Fibroblast of skin of back (primary cell): ENCODE measurements at regions not wholly inside any gene's neighbourhood (a gene's known extent, or its start where the extent isn't known, plus 50 kb on each side); places are given as distances from the start of the nearest gene placed in this dataset.
"Not testable (repeated sequence)": the region's sequence is repeated elsewhere in the genome, so short reads cannot be mapped to it uniquely, and the experiment has no call there.

Experiments
- DNase-seq: peaks from one replicate; pipeline ENCODE4 v3.0.0-alpha.2; 2013

DNA sequence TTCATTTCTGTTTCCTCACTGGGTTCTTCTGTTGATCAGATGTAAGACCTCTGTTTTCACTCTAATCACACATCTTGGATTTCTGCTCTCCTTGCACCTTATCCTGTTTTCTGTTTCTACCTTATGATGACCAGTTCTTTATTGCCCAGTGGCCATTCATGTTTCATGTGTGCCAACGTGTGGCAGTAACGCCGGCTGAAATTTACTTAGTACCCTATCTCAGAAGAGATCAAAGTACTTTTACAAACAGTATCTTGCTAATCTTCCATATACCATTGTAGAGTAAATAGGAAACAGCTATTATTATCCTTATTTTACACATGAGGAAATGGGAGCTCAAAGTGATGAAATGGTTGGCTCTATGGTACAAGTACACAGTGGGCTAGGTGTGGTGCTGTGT, 74.0 kb downstream of the GATA3 start:
- DNase-seq, result no peak

- DNase-seq, result no peak
Observed at GRCh38 chr10:8129438-8129837, 75.0 kb downstream of the GATA3 start.

GRCh38 chr10:8130973-8131911, 76.8 kb downstream of the GATA3 start:
- DNase-seq, result no peak

GRCh38 chr10:8133146-8133545, 78.7 kb downstream of the GATA3 start:
- no peak for DNase-seq

DNA sequence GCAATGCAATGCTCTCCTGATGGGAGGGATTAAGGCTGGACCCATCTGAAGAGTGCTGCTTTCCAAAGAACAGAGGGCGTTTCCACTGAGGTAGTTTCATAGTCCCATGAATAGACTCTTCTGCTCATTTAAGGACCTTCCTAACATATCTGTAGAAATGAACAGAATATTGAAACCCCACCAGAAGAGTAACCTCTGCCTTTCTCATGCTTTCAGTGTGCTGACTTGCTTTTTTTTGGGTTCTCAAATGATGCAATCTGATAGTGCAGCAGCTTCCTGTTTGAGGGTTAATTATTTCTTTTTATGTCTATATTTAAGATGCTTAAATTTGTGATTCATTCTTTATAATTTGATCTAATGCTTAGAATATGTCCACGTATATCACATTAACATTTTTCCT, 82.2 kb downstream of the GATA3 start:
- no peak for DNase-seq

- no peak for DNase-seq
Observed at GRCh38 chr10:8137272-8137681, 82.8 kb downstream of the GATA3 start.

DNA sequence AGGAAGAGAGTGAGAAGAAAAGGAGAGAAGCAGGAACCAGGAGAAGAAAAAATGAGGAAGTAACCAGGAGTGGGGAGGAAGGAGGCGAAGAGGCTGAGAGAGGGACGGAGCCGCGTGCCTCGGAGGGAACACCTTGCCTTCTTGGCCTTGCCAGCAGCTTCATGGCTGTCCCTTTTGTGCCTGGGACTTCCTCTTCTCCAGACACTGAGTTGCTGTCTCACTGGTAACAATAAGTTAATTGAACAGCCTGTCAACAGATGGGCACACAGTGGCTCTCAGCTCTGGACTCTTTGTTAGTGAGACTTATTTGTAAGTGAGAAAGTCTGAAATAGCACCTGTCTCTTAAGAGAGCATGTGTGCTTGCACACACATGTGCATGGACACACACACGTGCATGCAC, 83.2 kb downstream of the GATA3 start:
- no peak for DNase-seq

- DNase-seq, result no peak
Observed at GRCh38 chr10:8138471-8138870, 84.0 kb downstream of the GATA3 start.

GRCh38 chr10:8144496-8144895, 90.0 kb downstream of the GATA3 start:
- DNase-seq, result no peak

GRCh38 chr10:8146650-8147049, 92.2 kb downstream of the GATA3 start:
- no peak for DNase-seq

GRCh38 chr10:8149991-8150390, 95.5 kb downstream of the GATA3 start:
- DNase-seq, result no peak

- no peak for DNase-seq
Observed at GRCh38 chr10:8150401-8150905, 96.0 kb downstream of the GATA3 start.

GRCh38 chr10:8151086-8151485, 96.6 kb downstream of the GATA3 start:
- DNase-seq, result no peak

DNA sequence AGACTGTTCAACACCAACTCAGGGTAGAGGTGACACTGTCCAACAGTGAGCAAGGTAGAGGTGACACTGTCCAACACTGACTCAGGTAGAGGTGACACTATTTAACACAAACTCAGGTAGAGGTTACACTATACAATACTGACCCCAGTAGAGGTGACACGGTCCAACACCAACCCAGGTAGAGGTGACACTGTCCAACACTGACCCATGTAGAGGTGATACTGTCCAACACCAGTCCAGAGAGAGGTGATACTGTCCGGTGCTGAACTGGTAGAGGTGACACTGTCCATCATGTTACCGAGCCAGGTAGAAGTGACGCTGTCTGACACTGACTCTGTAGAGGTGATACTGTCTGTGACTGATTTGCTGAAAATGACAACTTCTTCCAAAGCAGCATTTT, 102.4 kb downstream of the GATA3 start:
- DNase-seq, result no peak

DNA sequence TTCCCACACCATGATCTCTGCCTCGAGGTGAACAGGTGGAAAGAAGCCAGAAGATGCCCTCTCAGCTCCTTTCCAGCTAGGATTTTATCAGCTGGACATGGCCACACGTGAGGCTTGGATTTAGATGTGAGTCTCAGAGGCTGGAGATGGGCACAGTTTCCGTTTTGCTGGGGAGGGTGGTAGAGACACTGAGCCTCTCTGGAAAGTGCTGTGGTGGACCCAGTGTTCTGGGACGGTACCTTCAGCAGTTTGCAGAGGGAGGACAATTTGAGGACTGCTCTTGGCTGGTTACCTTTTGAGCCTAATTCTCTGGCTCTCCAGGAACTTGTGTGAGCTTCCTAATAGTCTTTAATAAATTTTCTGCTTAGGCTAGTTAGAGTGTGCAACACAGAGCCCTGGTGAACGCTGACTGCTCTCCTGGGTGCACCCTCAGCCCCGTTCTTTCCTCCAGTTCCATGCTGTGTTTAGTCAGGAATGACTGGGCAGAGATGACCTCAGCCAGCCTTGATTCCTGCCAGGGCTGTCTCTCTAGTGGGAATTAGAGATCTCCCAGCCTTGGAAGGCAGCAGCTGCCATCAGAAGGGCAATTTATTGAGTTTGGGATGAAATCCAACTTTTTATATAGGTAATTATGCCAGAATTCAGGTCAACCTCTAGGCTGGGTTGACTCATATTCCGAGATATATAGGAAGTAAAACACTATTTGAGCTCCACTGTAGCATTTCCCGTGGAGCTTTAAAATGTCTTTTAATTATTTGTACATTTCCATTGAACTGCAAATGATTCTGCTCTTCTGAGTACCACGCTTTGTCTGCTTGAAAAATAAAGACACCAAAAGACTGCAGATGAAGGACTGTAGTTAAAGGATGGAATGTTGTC, 103.9 kb downstream of the GATA3 start:
- DNase-seq, result no peak

DNA sequence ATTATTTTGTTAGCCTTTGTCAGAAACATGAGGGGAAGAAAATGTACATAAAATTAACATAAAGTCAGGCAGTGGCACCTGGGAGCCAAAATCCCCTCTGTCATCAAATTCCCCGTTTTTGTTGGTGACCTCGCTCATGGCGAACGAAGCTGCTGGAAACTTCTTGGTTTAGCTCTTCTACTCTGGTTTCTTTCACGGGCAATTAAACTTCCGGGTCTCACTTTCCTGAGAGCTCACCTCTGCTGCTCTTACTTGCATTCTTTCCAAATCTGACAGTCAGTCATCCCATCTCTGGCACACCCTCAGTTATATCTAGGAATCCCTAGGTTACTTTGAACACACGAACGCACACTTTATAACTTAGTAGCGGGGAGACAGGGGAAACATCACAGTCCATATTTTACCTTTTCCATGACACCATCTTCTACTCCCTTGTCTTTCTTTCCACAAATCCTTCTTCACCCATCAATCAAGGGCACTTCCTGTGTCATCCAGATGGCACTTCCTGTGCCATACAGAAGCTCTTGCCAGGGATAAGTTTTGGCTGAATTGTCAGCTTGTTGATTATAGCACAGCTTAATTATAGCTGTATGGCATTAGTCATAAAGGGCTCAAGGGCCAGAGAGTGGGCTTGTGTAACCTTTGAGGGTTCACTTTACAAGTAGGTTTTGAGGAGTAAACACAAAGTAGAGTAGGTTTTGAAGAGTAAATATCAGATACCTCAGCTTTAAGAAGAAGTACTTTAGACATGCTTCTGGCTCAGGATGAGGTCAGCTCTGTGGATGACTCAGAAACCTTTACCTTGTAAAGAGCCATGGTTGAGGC, 105.1 kb downstream of the GATA3 start:
- DNase-seq, result no peak

GRCh38 chr10:8163824-8164223, 109.3 kb downstream of the GATA3 start:
- no peak for DNase-seq

- DNase-seq, result not testable (repeated sequence)
Observed at GRCh38 chr10:8164640-8165039, 110.2 kb downstream of the GATA3 start.

DNA sequence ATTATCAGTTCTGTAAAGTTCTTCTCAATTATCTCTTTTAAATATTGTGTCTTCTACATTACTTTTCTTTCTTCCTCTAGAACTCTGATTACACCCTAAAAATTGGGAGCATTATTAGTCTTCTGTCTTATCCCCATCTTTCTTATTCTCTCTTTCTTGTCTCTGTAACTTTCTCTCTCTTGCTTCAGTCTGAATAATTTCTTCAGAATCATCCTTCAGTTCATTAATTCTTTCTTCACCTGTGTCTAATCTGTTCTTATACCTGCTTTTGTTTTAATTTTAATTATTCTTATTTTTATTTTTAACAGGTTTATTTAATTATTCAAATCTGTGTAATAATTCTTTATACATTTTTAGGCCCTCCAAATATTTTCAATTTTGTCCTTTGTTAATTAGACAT, 114.3 kb downstream of the GATA3 start:
- DNase-seq, result no peak

DNA sequence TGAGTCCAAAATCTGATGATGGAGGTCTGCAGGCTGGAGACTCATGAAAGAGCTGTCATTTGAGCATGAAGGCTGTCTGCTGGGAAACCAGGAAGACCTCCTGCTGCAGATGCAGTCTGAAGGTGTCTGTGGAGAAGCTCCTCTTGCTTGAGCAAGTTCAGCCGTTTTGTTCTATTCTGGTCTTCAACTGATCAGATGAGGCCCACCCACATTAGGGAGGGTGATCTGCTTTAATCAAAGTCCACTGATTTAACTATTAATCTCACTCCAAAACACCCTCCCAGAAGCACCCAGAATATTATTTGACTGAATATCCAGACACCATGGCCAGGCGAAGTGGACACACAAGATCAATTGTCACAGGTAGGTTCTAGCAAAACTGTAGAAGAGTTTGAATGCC, 116.5 kb downstream of the GATA3 start:
- DNase-seq, result no peak

DNA sequence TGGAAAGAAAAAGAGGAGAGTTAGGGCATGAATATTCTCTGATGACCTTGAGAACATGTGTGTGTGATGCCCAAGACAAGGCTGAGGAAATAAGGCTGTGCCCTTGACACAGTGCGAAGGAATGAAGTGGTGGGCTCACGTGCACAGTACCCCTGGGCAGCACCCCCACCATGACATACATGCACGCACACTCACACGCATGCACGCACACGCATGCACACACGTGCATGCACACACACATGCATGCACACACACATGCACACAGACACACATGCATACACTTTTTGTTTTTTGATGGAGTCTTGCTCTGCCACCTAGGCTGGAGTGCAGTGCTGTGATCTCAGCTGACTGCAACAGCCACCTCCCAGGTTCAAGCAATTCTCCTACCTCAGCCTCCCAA, 118.1 kb downstream of the GATA3 start:
- no peak for DNase-seq

DNA sequence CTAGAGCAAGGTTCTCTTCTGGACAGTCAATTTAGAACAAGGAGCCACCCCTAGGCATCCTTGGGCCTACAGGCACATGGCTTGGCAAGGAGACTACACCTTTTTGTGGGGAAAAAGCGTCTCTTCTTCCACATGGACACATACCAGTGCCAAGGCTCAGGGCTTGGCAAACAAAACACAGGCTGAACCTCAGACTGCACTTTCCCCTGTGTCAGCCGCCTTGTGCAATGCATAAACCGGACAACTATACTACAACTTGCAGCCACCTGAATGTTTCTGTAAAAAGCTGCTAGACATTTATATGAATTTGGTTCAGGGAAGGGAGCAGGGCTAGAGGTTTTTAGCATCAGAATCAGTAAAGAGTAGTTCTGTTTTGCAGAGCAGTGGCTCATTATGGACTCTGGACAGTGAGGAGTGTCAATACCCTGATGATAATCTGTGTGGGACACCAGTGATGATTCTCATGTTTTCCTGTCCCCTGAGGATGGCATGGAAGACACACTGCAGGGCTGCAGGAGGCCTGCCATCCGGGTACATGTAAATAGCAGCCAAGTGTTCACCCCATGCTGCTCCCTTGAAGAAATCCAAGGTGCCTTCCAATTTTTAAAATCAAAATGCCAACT, 118.9 kb downstream of the GATA3 start:
- no peak for DNase-seq
